K562 (cell line): ENCODE measurements at regions not wholly inside any gene's neighbourhood (a gene's known extent, or its start where the extent isn't known, plus 50 kb on each side); places are given as distances from the start of the nearest gene placed in this dataset.

ENCODE experiments used
- ATAC-seq: fragments of 200-7000 bp; cut with Tn5 transposase; 3 replicates; pipeline ENCODE4 v1.9.1; 2020; ENCODE audit warnings: moderate library complexity
- BruUV-seq: library from RNA; stranded (reverse); fragments of 400-500 nt; replicated peaks from 2 replicates; lab custom pipeline; 2021; lab: Mats Ljungman, UMichigan
- CTCF ChIA-PET: fragments of 300-600 bp; formaldehyde crosslinking; extraction: SDS; loops from one replicate; lab custom pipeline; 2021; ENCODE audit warnings: low intra/inter-chr PET ratio; lab: Yijun Ruan, JAX
- POLR2A ChIA-PET: fragments of 300-600, 350-650 bp; sonication (Branson Sonifier 250); formaldehyde crosslinking; extraction: SDS; loops from one replicate; lab custom pipeline; 2021; ENCODE audit warnings: antibody characterized with exemption, inconsistent platforms; lab: Yijun Ruan, JAX
- DNase-seq, 4 experiments: peaks; one replicate each; pipeline versions ENCODE4 v3.0.0 to v3.0.0-alpha.2; 2011 to 2018; ENCODE audit warnings: low spot score in 3 of 4, mixed read lengths in 3 of 4; ENCODE audit errors: extremely low read depth in 1 of 4
- FAIRE-seq: peaks from 2 replicates; lab custom pipeline; 2011; peaks lifted over from hg19 to GRCh38; lab: Jason Lieb, UNC
- H2AFZ ChIP-seq: 2 replicates; pipeline ENCODE4 v1.6.0; 2011; ENCODE audit warnings: low read depth, low read length, control low read depth, inconsistent platforms
- H3K27ac ChIP-seq: fragments of 200-600 bp; 3 replicates; pipeline ENCODE4 v1.8.0; 2011; ENCODE audit warnings: low read depth, mild to moderate bottlenecking, control low read depth, inconsistent platforms, low read length, moderate library complexity, mixed read lengths; ENCODE audit errors: extremely low read depth
- H3K27me3 ChIP-seq, 2 experiments: fragments of 300-600 bp in 1 of 2; 2 replicates in 1 of 2; 3 replicates in 1 of 2; pipeline versions ENCODE4 v1.6.0 to v1.8.0; 2011; ENCODE audit warnings: inconsistent platforms in 2 of 2, low read length in 2 of 2, mild to moderate bottlenecking in 1 of 2, mixed read lengths in 1 of 2, moderate library complexity in 1 of 2; ENCODE audit not compliant: control insufficient read depth in 2 of 2, insufficient read depth in 2 of 2
- H3K36me3 ChIP-seq: fragments of 300-600 bp; 3 replicates; pipeline ENCODE4 v1.8.0; 2011; ENCODE audit warnings: mild to moderate bottlenecking, low read length, inconsistent platforms; ENCODE audit not compliant: control insufficient read depth, insufficient read depth
- H3K4me1 ChIP-seq, 2 experiments: fragments of 200-600 bp in 1 of 2; replicated peaks in 1 of 2; 2 replicates in 1 of 2; 3 replicates in 1 of 2; pipeline versions ENCODE4 v1.5.1 to v1.8.0; 2011; ENCODE audit warnings: inconsistent platforms in 2 of 2, low read length in 2 of 2, mild to moderate bottlenecking in 1 of 2, mixed read lengths in 1 of 2, moderate library complexity in 1 of 2; ENCODE audit not compliant: control insufficient read depth in 2 of 2, insufficient read depth in 2 of 2
- H3K4me2 ChIP-seq: 2 replicates; pipeline ENCODE4 v1.6.1; 2011; ENCODE audit warnings: low read length, control low read depth, inconsistent platforms, mixed read lengths; ENCODE audit not compliant: insufficient read depth
- H3K4me3 ChIP-seq: fragments of 200-600 bp; sonication (generic), shearing (Covaris generic); 2 replicates; pipeline ENCODE4 v1.5.1; 2016; ENCODE audit warnings: control low read depth, inconsistent platforms
- H3K79me2 ChIP-seq: fragments of 200-600 bp; 3 replicates; pipeline ENCODE4 v1.8.0; 2011; ENCODE audit warnings: low read length, inconsistent platforms; ENCODE audit not compliant: control insufficient read depth, insufficient read depth
- H3K9ac ChIP-seq, 2 experiments: 2 replicates each; pipeline versions ENCODE4 v1.6.0 to v1.6.1; 2011; ENCODE audit warnings: low read depth in 2 of 2, low read length in 2 of 2, control low read depth in 1 of 2, inconsistent platforms in 1 of 2, mild to moderate bottlenecking in 1 of 2, mixed read lengths in 1 of 2; ENCODE audit not compliant: insufficient read depth in 1 of 2
- H3K9me1 ChIP-seq: one replicate; pipeline ENCODE4 v1.6.0; 2011; ENCODE audit warnings: inconsistent platforms, mild to moderate bottlenecking, low read length, moderate library complexity; ENCODE audit not compliant: control insufficient read depth, insufficient read depth
- H3K9me3 ChIP-seq: replicated peaks from 2 replicates; pipeline ENCODE4 v1.5.1; 2011; ENCODE audit warnings: low read depth, low read length, inconsistent platforms; ENCODE audit not compliant: control insufficient read depth, insufficient read depth
- H4K20me1 ChIP-seq: replicated peaks from 2 replicates; pipeline ENCODE4 v1.6.1; 2011; ENCODE audit warnings: low read length, inconsistent platforms, mixed read lengths; ENCODE audit not compliant: control insufficient read depth, insufficient read depth
- ATF1 ChIP-seq, 2 experiments: fragments of 450-650 bp in 1 of 2; IDR thresholded peaks; 2 replicates each; pipeline ENCODE4 v1.6.1; 2016; ENCODE audit warnings: missing compliant biosample characterization in 1 of 2, missing genetic modification characterization in 1 of 2
- HMBOX1 ChIP-seq: sonication (generic); IDR thresholded peaks from 2 replicates; pipeline ENCODE4 v1.6.1; 2016
- POLR2B ChIP-seq: fragments of 450-650 bp; IDR thresholded peaks from 2 replicates; pipeline ENCODE4 v1.6.1; 2018; ENCODE audit warnings: low read depth; ENCODE audit not compliant: partially characterized antibody
- PRDM10 ChIP-seq: fragments of 450-650 bp; IDR thresholded peaks from 2 replicates; pipeline ENCODE4 v1.6.1; 2018; ENCODE audit not compliant: partially characterized antibody
- RHOXF2B ChIP-seq: fragments of 250-450 bp; sonication (Bioruptor Pico); conservative IDR thresholded peaks from 2 replicates; pipeline ENCODE4 v1.5.1; 2021
- VEZF1 ChIP-seq: fragments of 200-800 bp; sonication (Bioruptor generic); IDR thresholded peaks from 2 replicates; pipeline ENCODE4 v1.6.1; 2017; ENCODE audit warnings: missing genetic modification characterization, missing compliant biosample characterization
- WGBS: fragments of 100-300 bp; shearing (Covaris generic); methylation state at CpG from one replicate; pipeline ENCODE4 v1.1.6; 2016; ENCODE audit warnings: low coverage, mixed read lengths; ENCODE audit not compliant: insufficient coverage; ENCODE audit errors: missing lambda C conversion rate; 5-methylcytosine and 5-hydroxymethylcytosine counted together
- in situ Hi-C: fragments of 300-500 bp; cut with MboI; formaldehyde crosslinking; loops from 4 replicates; pipeline ENCODE4 v1.15.0; 2018; ENCODE audit warnings: inconsistent platforms, mixed read lengths
- intact Hi-C: fragments of 100-400 bp; cut with micrococcal nuclease; formaldehyde crosslinking; loops from 2 replicates; pipeline ENCODE4 v1.14.2; 2022

- ChIA-PET POLR2A (interaction anchor here (1.2 to 1.8 kb wide), 2 partner anchors 619 to 621 kb away, joined by 6 to 10 read pairs; no protein-coding TSS in a partner anchor), CTCF (interaction anchor here (1.8 kb wide), 1 partner anchor 764 kb away, joined by 8 read pairs; no protein-coding TSS in a partner anchor)
- no peak for FAIRE-seq
- TF ChIP-seq PRDM10 (peak; percentile 31), VEZF1 (CRISPR knock-in tag) (peak; percentile 37; the same call in 1 of the 2 replicates), HMBOX1 (peak; percentile 79), RHOXF2B (CRISPR knock-in tag) (0 out of 2 replicates have a peak, but pooled peaks have one; percentile 14), POLR2B (no peak), ATF1 (CRISPR knock-in tag; IDR thresholded peaks at IDR 0.05) (no peak), ATF1 (tag; IDR thresholded peaks at IDR 0.05) (0 out of 2 replicates have a peak, but pooled peaks have one; percentile 2)
- Histone ChIP-seq H3K9me3 (no peaks in the 10 kb centered on the region), H3K27me3 (no peaks in the 10 kb centered on the region), H3K4me2 (no peak overlapping the region), H3K36me3 (no peaks in the 10 kb centered on the region), H3K4me3 (no peak overlapping the region), H4K20me1 (no peaks in the 10 kb centered on the region), H3K4me1 (peaks cover 3 to 35% of the 10 kb centered on the region in 2 experiments; a peak in 4 of 5 replicates), H3K27ac (no peak overlapping the region), H3K9me1 (no peaks in the 10 kb centered on the region), H3K79me2 (no peaks in the 10 kb centered on the region), H2AFZ (peak overlapping the region; percentile 2; the same call in 1 of the 2 replicates), H3K9ac (no peak overlapping the region)
- no peak for DNase-seq
- 43% methylated on average over 5 of the region's 5 CpGs for WGBS
- BruUV-seq = no TSS peak
- ATAC-seq = no peak
- in situ Hi-C loops (no loop called here), intact Hi-C loops (loop anchor here (2.0 to 10.0 kb wide), 5 partner anchors 72 to 816 kb away; no protein-coding TSS in a partner anchor)
Measured at GRCh38 chr21:35509001-35509704, 460.1 kb upstream of the RUNX1 start.
